Sigmoid colon (tissue), 6 donors: ENCODE measurements at regions not wholly inside any gene's neighbourhood (a gene's known extent, or its start where the extent isn't known, plus 50 kb on each side); places are given as distances from the start of the nearest gene placed in this dataset.

Experiments
- DNase-seq: peaks from one replicate; pipeline ENCODE4 v3.0.0-alpha.2; 2019
- H3K27ac ChIP-seq, 4 donors: fragments of 200-600 bp; sonication (generic); one replicate each; pipeline ENCODE4 v1.5.1; 2016 to 2019; ENCODE audit warnings: mild to moderate bottlenecking in 1 of 4
- H3K27me3 ChIP-seq, 3 donors: fragments of 200-600 bp; sonication (generic); one replicate each; pipeline ENCODE4 v1.5.1; 2019; ENCODE audit warnings: mild to moderate bottlenecking in 1 of 3
- H3K36me3 ChIP-seq, 4 donors: fragments of 200-600 bp; sonication (generic); one replicate each; pipeline ENCODE4 v1.5.1; 2016 to 2019
- H3K4me1 ChIP-seq, 4 donors: fragments of 200-600 bp; sonication (generic); one replicate each; pipeline ENCODE4 v1.5.1; 2017 to 2019
- H3K4me3 ChIP-seq, 4 donors: fragments of 200-600 bp; sonication (generic); one replicate each; pipeline ENCODE4 v1.5.1; 2017 to 2019; ENCODE audit warnings: mild to moderate bottlenecking in 2 of 4, moderate library complexity in 1 of 4
- H3K9me3 ChIP-seq, 4 donors: fragments of 200-600 bp in 3 of 4; sonication (generic) in 3 of 4; one replicate each; pipeline versions ENCODE4 v1.5.1 to v1.6.1; 2013 to 2019
- CTCF ChIP-seq, 4 experiments: fragments of 450-650 bp in 3 of 4; fragments of 200-600 bp in 1 of 4; IDR thresholded peaks; one replicate each; pipeline ENCODE4 v1.5.1; 2016 to 2019; ENCODE audit warnings: antibody characterized with exemption in 4 of 4, mild to moderate bottlenecking in 3 of 4, moderate library complexity in 2 of 4
- EP300 ChIP-seq, 4 donors: sonication (generic); formaldehyde crosslinking; IDR thresholded peaks; one replicate each; pipeline ENCODE4 v1.6.1; 2017; ENCODE audit warnings: antibody characterized with exemption in 4 of 4
- POLR2A ChIP-seq, 2 donors: fragments of 450-650 bp; IDR thresholded peaks; one replicate each; pipeline ENCODE4 v1.6.1; 2016; ENCODE audit warnings: antibody characterized with exemption in 2 of 2, mild to moderate bottlenecking in 2 of 2, moderate library complexity in 2 of 2
- POLR2AphosphoS5 ChIP-seq, 4 donors: sonication (generic); formaldehyde crosslinking; IDR thresholded peaks; one replicate each; pipeline ENCODE4 v1.6.1; 2017; ENCODE audit warnings: antibody characterized with exemption in 4 of 4
- WGBS, 2 donors: extraction: QIAGEN DNeasy Blood & Tissue Kit; methylation state at CpG; one replicate each; pipeline ENCODE4 v1.1.7; 2013; 5-methylcytosine and 5-hydroxymethylcytosine counted together
- intact Hi-C: fragments of 100-400 bp; cut with DNase I; formaldehyde crosslinking; loops from one replicate; pipeline ENCODE4 v1.15.1; 2023
- donor health status: healthy with polysubstance abuse.
- donor health status: healthy.

- intact Hi-C loops, result no loop called here
- Histone ChIP-seq H3K4me3 (no peak overlapping the region), H3K27me3 (no peaks in the 10 kb centered on the region), H3K36me3 (no peaks in the 10 kb centered on the region), H3K9me3 (no peaks in the 10 kb centered on the region), H3K27ac (no peak overlapping the region), H3K4me1 (no peaks in the 10 kb centered on the region)
- TF ChIP-seq EP300 (IDR thresholded peaks at IDR 0.05) (no peak), POLR2A (IDR thresholded peaks at IDR 0.05) (no peak), CTCF (IDR thresholded peaks at IDR 0.05) (no peak)
- DNase-seq, result no peak
These were observed 372.9 kb downstream of the OSTF1 start for GRCh38 chr9:75461183-75461582.

- no peaks in the 10 kb centered on the region for H3K4me1 ChIP-seq
- H3K36me3 ChIP-seq, result no peaks in the 10 kb centered on the region
- DNase-seq, result no peak
- 83 to 88% methylated on average over 1 of the region's 1 CpG for WGBS, 2 donors
- no peaks in the 10 kb centered on the region for H3K27me3 ChIP-seq
- no peak overlapping the region for H3K27ac ChIP-seq
- TF ChIP-seq POLR2AphosphoS5 (IDR thresholded peaks at IDR 0.05) (no peak), CTCF (IDR thresholded peaks at IDR 0.05) (no peak), EP300 (IDR thresholded peaks at IDR 0.05) (no peak), POLR2A (IDR thresholded peaks at IDR 0.05) (no peak)
- no peaks in the 10 kb centered on the region for H3K9me3 ChIP-seq
- no peak overlapping the region for H3K4me3 ChIP-seq
- intact Hi-C loops, result no loop called here
These were observed 374.6 kb downstream of the OSTF1 start for GRCh38 chr9:75462866-75463265.

GRCh38 chr9:75463871-75464270, 375.6 kb downstream of the OSTF1 start:
- no peaks in the 10 kb centered on the region for H3K36me3 ChIP-seq
- H3K4me3 ChIP-seq, result no peak overlapping the region
- TF ChIP-seq CTCF (IDR thresholded peaks at IDR 0.05) (no peak), POLR2A (IDR thresholded peaks at IDR 0.05) (no peak)
- no peaks in the 10 kb centered on the region for H3K9me3 ChIP-seq
- intact Hi-C loops, result no loop called here
- H3K27me3 ChIP-seq, result no peaks in the 10 kb centered on the region
- no peak overlapping the region for H3K27ac ChIP-seq
- no peak for DNase-seq
- H3K4me1 ChIP-seq, result no peaks in the 10 kb centered on the region

- Histone ChIP-seq H3K27ac (no peak overlapping the region), H3K9me3 (no peaks in the 10 kb centered on the region), H3K4me3 (no peak overlapping the region), H3K27me3 (no peaks in the 10 kb centered on the region), H3K36me3 (no peaks in the 10 kb centered on the region), H3K4me1 (no peaks in the 10 kb centered on the region)
- intact Hi-C loops, result no loop called here
- 90 to 95% methylated on average over 4 of the region's 4 CpGs for WGBS, 2 donors
- DNase-seq, result no peak
- TF ChIP-seq POLR2A (IDR thresholded peaks at IDR 0.05) (no peak), CTCF (IDR thresholded peaks at IDR 0.05) (no peak), POLR2AphosphoS5 (IDR thresholded peaks at IDR 0.05) (no peak), EP300 (IDR thresholded peaks at IDR 0.05) (no peak)
These were observed 376.4 kb downstream of the OSTF1 start for GRCh38 chr9:75464726-75465125.

GRCh38 chr9:75467142-75467541, 378.8 kb downstream of the OSTF1 start:
- WGBS, 2 donors, result 93 to 98% methylated on average over 2 of the region's 2 CpGs
- TF ChIP-seq EP300 (IDR thresholded peaks at IDR 0.05) (no peak), POLR2A (IDR thresholded peaks at IDR 0.05) (no peak), POLR2AphosphoS5 (IDR thresholded peaks at IDR 0.05) (no peak), CTCF (IDR thresholded peaks at IDR 0.05) (no peak)

More at GRCh38 chr9:75467142-75467541, 378.8 kb downstream of the OSTF1 start:
- Histone ChIP-seq H3K27me3 (no peaks in the 10 kb centered on the region), H3K4me1 (no peaks in the 10 kb centered on the region), H3K9me3 (no peaks in the 10 kb centered on the region), H3K36me3 (no peaks in the 10 kb centered on the region), H3K4me3 (no peak overlapping the region), H3K27ac (no peak overlapping the region)
- DNase-seq, result no peak
- intact Hi-C loops, result no loop called here
